GM12864 (cell line): ENCODE measurements at regions not wholly inside any gene's neighbourhood (a gene's known extent, or its start where the extent isn't known, plus 50 kb on each side); places are given as distances from the start of the nearest gene placed in this dataset.

ENCODE experiments used
- DNase-seq: peaks from one replicate; pipeline ENCODE4 v3.0.0-alpha.2; 2011; ENCODE audit warnings: low read depth
- H3K4me3 ChIP-seq: 2 replicates; pipeline ENCODE4 v1.5.1; 2011; ENCODE audit warnings: mild to moderate bottlenecking, low read depth, low read length, control low read depth
- TF ChIP-seq, protein P1 (sequence below): IDR thresholded peaks from 2 replicates; pipeline ENCODE4 v1.5.1; 2011; ENCODE audit warnings: low read depth, mild to moderate bottlenecking, moderate library complexity, low read length, control low read depth, inconsistent platforms; ENCODE audit errors: missing control alignments

- DNase-seq: no peak
- H3K4me3 ChIP-seq: no peak overlapping the region
- TF ChIP-seq, protein P1, sequence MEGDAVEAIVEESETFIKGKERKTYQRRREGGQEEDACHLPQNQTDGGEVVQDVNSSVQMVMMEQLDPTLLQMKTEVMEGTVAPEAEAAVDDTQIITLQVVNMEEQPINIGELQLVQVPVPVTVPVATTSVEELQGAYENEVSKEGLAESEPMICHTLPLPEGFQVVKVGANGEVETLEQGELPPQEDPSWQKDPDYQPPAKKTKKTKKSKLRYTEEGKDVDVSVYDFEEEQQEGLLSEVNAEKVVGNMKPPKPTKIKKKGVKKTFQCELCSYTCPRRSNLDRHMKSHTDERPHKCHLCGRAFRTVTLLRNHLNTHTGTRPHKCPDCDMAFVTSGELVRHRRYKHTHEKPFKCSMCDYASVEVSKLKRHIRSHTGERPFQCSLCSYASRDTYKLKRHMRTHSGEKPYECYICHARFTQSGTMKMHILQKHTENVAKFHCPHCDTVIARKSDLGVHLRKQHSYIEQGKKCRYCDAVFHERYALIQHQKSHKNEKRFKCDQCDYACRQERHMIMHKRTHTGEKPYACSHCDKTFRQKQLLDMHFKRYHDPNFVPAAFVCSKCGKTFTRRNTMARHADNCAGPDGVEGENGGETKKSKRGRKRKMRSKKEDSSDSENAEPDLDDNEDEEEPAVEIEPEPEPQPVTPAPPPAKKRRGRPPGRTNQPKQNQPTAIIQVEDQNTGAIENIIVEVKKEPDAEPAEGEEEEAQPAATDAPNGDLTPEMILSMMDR: no peak
Measured at GRCh38 chr9:107738789-107739188, 249.2 kb upstream of the KLF4 start.

- TF ChIP-seq, protein P1: no peak
- no peak for DNase-seq
- H3K4me3 ChIP-seq: no peak overlapping the region
Measured at GRCh38 chr9:107737987-107738743, 248.6 kb upstream of the KLF4 start.

DNA sequence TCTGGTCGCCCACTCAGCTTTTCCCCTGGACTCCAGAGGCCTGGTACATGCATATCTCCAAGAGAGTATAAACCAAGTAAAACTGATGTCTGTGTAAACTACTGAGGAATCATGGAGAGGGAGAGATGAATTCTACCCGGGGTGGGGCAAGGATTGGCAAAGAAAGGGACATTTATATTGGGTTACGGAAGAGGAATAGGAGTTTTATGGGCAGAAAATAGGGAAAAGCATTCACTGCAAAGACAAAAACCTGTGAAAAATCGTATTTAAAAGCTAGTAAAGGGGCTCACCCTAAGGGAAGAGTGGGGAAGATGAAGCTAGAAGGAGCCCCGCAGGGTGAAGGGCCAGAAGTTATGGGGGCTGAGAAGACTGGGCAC, 248.0 kb upstream of the KLF4 start:
- no peak overlapping the region for H3K4me3 ChIP-seq
- DNase-seq: no peak
- TF ChIP-seq, protein P1: no peak

- H3K4me3 ChIP-seq: no peak overlapping the region
- TF ChIP-seq, protein P1: no peak
- DNase-seq: no peak
Measured at GRCh38 chr9:107735821-107736220, 246.3 kb upstream of the KLF4 start.

DNA sequence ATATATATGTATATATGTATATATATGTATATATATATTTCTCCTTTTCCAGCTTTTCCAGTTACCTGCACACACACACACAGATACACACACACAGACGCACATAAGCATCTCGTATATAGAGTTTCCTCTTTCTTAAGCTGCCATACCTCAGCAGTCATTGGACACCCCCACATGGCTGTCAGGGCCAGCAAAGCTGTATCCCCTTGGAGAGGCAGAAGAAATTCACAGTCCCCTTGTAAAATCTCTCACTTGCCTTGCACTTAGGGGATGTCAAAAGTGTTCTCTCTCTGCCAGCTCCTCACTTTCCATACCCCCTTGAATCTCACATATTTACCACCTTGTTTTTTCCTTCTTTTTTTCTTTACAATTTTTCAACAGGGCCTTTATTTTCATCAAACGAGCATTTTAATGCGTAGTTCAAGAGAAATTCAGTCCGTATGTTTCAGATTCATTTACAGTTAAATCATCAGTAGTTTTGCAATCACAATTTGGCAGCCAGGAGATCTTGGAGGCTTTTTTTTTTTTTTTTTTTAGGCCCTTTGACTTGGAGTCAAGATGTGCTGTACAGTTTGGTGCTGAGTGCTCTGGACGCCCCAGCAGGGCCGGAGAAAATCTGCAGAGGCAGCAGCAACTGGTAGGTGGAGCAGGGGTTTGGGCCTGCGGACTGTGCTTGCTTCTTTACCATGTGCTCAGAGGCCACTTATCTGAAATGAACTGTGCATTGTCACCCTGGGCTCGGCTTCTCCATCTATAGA, 244.9 kb upstream of the KLF4 start:
- no peak overlapping the region for H3K4me3 ChIP-seq
- DNase-seq: no peak
- TF ChIP-seq, protein P1: no peak

DNA sequence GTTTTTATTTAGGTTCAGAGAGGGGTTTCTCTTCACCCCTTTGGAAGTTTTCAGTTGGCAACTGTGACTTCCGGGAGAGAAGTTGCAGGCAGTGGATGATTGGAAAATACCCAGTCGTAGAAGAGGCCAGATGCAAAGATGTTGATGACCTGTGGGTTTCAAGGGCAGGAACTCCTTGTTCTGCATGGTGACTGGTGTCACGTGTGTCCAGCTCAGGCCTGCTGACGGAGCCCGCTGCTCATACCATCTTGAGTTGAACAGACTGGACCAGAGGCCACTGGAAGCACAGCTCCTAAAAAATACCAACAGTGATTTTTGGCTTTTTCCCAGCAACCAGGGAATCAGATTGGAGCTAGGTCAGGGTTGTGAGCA, 243.9 kb upstream of the KLF4 start:
- DNase-seq: no peak
- TF ChIP-seq, protein P1: no peak
- H3K4me3 ChIP-seq: no peak overlapping the region
